Memory B cell (primary cell): ENCODE measurements at regions not wholly inside any gene's neighbourhood (a gene's known extent, or its start where the extent isn't known, plus 50 kb on each side); places are given as distances from the start of the nearest gene placed in this dataset.
"Not testable (repeated sequence)": the region's sequence is repeated elsewhere in the genome, so short reads cannot be mapped to it uniquely, and the experiment has no call there.

ENCODE experiments used
- ATAC-seq: fragments of 150-1000 bp; cut with Tn5 transposase; 2 replicates; pipeline ENCODE4 v1.10.0; 2021; ENCODE audit warnings: low read depth, mild to moderate bottlenecking, moderate library complexity
- DNase-seq, 2 donors: peaks; one replicate each; pipeline ENCODE4 v3.0.0; 2022; ENCODE audit warnings: low spot score in 2 of 2
- H3K27ac Mint-ChIP-seq: one replicate; pipeline ENCODE4 v1.8.0; 2022; ENCODE audit warnings: mild to moderate bottlenecking, moderate library complexity, mixed read lengths
- H3K27me3 Mint-ChIP-seq: one replicate; pipeline ENCODE4 v1.8.0; 2022; ENCODE audit warnings: mixed read lengths
- H3K36me3 Mint-ChIP-seq: one replicate; pipeline ENCODE4 v1.8.0; 2022; ENCODE audit warnings: mild to moderate bottlenecking, mixed read lengths
- H3K4me1 Mint-ChIP-seq: one replicate; pipeline ENCODE4 v1.8.0; 2022; ENCODE audit warnings: mixed read lengths
- H3K4me3 Mint-ChIP-seq: one replicate; pipeline ENCODE4 v1.8.0; 2022; ENCODE audit warnings: mild to moderate bottlenecking, moderate library complexity, mixed read lengths
- H3K9me3 Mint-ChIP-seq: one replicate; pipeline ENCODE4 v1.8.0; 2022; ENCODE audit warnings: mixed read lengths

GRCh38 chr4:148632476-148632875 lies 190.3 kb upstream of the NR3C2 start:
- Mint-ChIP-seq H3K4me3 (no peak overlapping the region), H3K36me3 (no peaks in the 10 kb centered on the region)
- no peak for ATAC-seq

GRCh38 chr4:148630051-148630450 lies 187.8 kb upstream of the NR3C2 start:
- H3K9me3 Mint-ChIP-seq, result peaks cover 6% of the 10 kb centered on the region

More at GRCh38 chr4:148632476-148632875, 190.3 kb upstream of the NR3C2 start:
- Mint-ChIP-seq H3K27ac (no peak overlapping the region), H3K27me3 (no peaks in the 10 kb centered on the region), H3K4me1 (no peaks in the 10 kb centered on the region), H3K9me3 (peaks cover 5% of the 10 kb centered on the region)
- no peak for DNase-seq

GRCh38 chr4:148618856-148619255 lies 176.6 kb upstream of the NR3C2 start:
- Mint-ChIP-seq H3K27ac (no peak overlapping the region), H3K27me3 (no peaks in the 10 kb centered on the region), H3K4me3 (no peak overlapping the region), H3K36me3 (no peaks in the 10 kb centered on the region), H3K9me3 (peaks cover 21% of the 10 kb centered on the region), H3K4me1 (no peaks in the 10 kb centered on the region)
- ATAC-seq (no peak), DNase-seq (no peak)

More at GRCh38 chr4:148630051-148630450, 187.8 kb upstream of the NR3C2 start:
- ATAC-seq (no peak), DNase-seq (no peak)
- H3K27me3 Mint-ChIP-seq, result no peaks in the 10 kb centered on the region
- no peak overlapping the region for H3K27ac Mint-ChIP-seq
- H3K4me1 Mint-ChIP-seq, result no peaks in the 10 kb centered on the region
- no peak overlapping the region for H3K4me3 Mint-ChIP-seq
- no peaks in the 10 kb centered on the region for H3K36me3 Mint-ChIP-seq

GRCh38 chr4:148608968-148609367 lies 166.8 kb upstream of the NR3C2 start:
- H3K36me3 Mint-ChIP-seq, result no peaks in the 10 kb centered on the region
- DNase-seq (no peak), ATAC-seq (no peak)
- H3K9me3 Mint-ChIP-seq, result peaks cover 4% of the 10 kb centered on the region
- H3K4me1 Mint-ChIP-seq, result no peaks in the 10 kb centered on the region
- no peak overlapping the region for H3K4me3 Mint-ChIP-seq
- no peaks in the 10 kb centered on the region for H3K27me3 Mint-ChIP-seq
- H3K27ac Mint-ChIP-seq, result no peak overlapping the region

- not testable (repeated sequence) for H3K27ac Mint-ChIP-seq, H3K4me3 Mint-ChIP-seq, H3K9me3 Mint-ChIP-seq, H3K36me3 Mint-ChIP-seq, H3K4me1 Mint-ChIP-seq, H3K27me3 Mint-ChIP-seq, ATAC-seq, DNase-seq
Measured at GRCh38 chr4:148598418-148599207, 156.4 kb upstream of the NR3C2 start.

- H3K9me3 Mint-ChIP-seq, result peaks cover 18% of the 10 kb centered on the region
- ATAC-seq, result no peak
Measured at GRCh38 chr4:148589182-148589581, 147.0 kb upstream of the NR3C2 start.

GRCh38 chr4:148575577-148575976 lies 133.4 kb upstream of the NR3C2 start:
- Mint-ChIP-seq H3K27ac (no peak overlapping the region), H3K9me3 (peaks cover 2% of the 10 kb centered on the region), H3K4me3 (no peak overlapping the region), H3K27me3 (no peaks in the 10 kb centered on the region), H3K36me3 (no peaks in the 10 kb centered on the region), H3K4me1 (no peaks in the 10 kb centered on the region)
- DNase-seq (no peak), ATAC-seq (no peak)

More at GRCh38 chr4:148589182-148589581, 147.0 kb upstream of the NR3C2 start:
- H3K27ac Mint-ChIP-seq, result no peak overlapping the region
- no peaks in the 10 kb centered on the region for H3K4me1 Mint-ChIP-seq
- H3K4me3 Mint-ChIP-seq, result no peak overlapping the region
- H3K36me3 Mint-ChIP-seq, result peaks cover 5% of the 10 kb centered on the region
- H3K27me3 Mint-ChIP-seq, result no peaks in the 10 kb centered on the region
- no peak for DNase-seq

- no peaks in the 10 kb centered on the region for H3K4me1 Mint-ChIP-seq
- no peaks in the 10 kb centered on the region for H3K36me3 Mint-ChIP-seq
- H3K27ac Mint-ChIP-seq, result no peak overlapping the region
- no peak for ATAC-seq
- DNase-seq, result no peak
- H3K27me3 Mint-ChIP-seq, result no peaks in the 10 kb centered on the region
- H3K9me3 Mint-ChIP-seq, result peaks cover 3% of the 10 kb centered on the region
- H3K4me3 Mint-ChIP-seq, result no peak overlapping the region
Measured at GRCh38 chr4:148574911-148575310, 132.7 kb upstream of the NR3C2 start.

GRCh38 chr4:148574502-148574901 lies 132.3 kb upstream of the NR3C2 start:
- Mint-ChIP-seq H3K27ac (no peak overlapping the region), H3K27me3 (no peaks in the 10 kb centered on the region), H3K9me3 (peaks cover 5% of the 10 kb centered on the region), H3K36me3 (no peaks in the 10 kb centered on the region), H3K4me3 (no peak overlapping the region), H3K4me1 (no peaks in the 10 kb centered on the region)
- ATAC-seq, result no peak
- DNase-seq, result no peak

GRCh38 chr4:148574066-148574465 lies 131.9 kb upstream of the NR3C2 start:
- no peak overlapping the region for H3K27ac Mint-ChIP-seq
- H3K36me3 Mint-ChIP-seq, result no peaks in the 10 kb centered on the region
- DNase-seq, result no peak
- no peaks in the 10 kb centered on the region for H3K4me1 Mint-ChIP-seq
- no peak overlapping the region for H3K4me3 Mint-ChIP-seq
- peaks cover 5% of the 10 kb centered on the region for H3K9me3 Mint-ChIP-seq
- ATAC-seq, result no peak
- H3K27me3 Mint-ChIP-seq, result no peaks in the 10 kb centered on the region

GRCh38 chr4:148573296-148573695 lies 131.1 kb upstream of the NR3C2 start:
- DNase-seq, result no peak
- Mint-ChIP-seq H3K27me3 (no peaks in the 10 kb centered on the region), H3K4me1 (no peaks in the 10 kb centered on the region), H3K9me3 (peaks cover 7% of the 10 kb centered on the region), H3K27ac (no peak overlapping the region), H3K36me3 (peaks cover 2% of the 10 kb centered on the region), H3K4me3 (no peak overlapping the region)
- ATAC-seq, result no peak

GRCh38 chr4:148565801-148566200 lies 123.6 kb upstream of the NR3C2 start:
- Mint-ChIP-seq H3K27ac (no peak overlapping the region), H3K4me1 (no peaks in the 10 kb centered on the region), H3K36me3 (peaks cover 2% of the 10 kb centered on the region), H3K4me3 (no peak overlapping the region), H3K9me3 (peaks cover 8% of the 10 kb centered on the region), H3K27me3 (no peaks in the 10 kb centered on the region)
- ATAC-seq, result no peak
- DNase-seq, result no peak

GRCh38 chr4:148563684-148564083 lies 121.5 kb upstream of the NR3C2 start:
- Mint-ChIP-seq H3K4me3 (no peak overlapping the region), H3K9me3 (peaks cover 2% of the 10 kb centered on the region), H3K36me3 (peaks cover under 1% of the 10 kb centered on the region), H3K27me3 (no peaks in the 10 kb centered on the region), H3K4me1 (no peaks in the 10 kb centered on the region), H3K27ac (no peak overlapping the region)
- DNase-seq (no peak), ATAC-seq (no peak)

- Mint-ChIP-seq H3K9me3 (no peaks in the 10 kb centered on the region), H3K4me3 (no peak overlapping the region), H3K36me3 (no peaks in the 10 kb centered on the region), H3K4me1 (no peaks in the 10 kb centered on the region), H3K27me3 (no peaks in the 10 kb centered on the region), H3K27ac (no peak overlapping the region)
- ATAC-seq (no peak), DNase-seq (no peak)
Measured at GRCh38 chr4:148561467-148561866, 119.3 kb upstream of the NR3C2 start.

- H3K4me3 Mint-ChIP-seq, result no peak overlapping the region
- ATAC-seq, result no peak
- no peaks in the 10 kb centered on the region for H3K4me1 Mint-ChIP-seq
- H3K9me3 Mint-ChIP-seq, result no peaks in the 10 kb centered on the region
- H3K27me3 Mint-ChIP-seq, result no peaks in the 10 kb centered on the region
- no peaks in the 10 kb centered on the region for H3K36me3 Mint-ChIP-seq
- no peak overlapping the region for H3K27ac Mint-ChIP-seq
- DNase-seq, result no peak
Measured at GRCh38 chr4:148557793-148558192, 115.6 kb upstream of the NR3C2 start.
